CD4-positive, alpha-beta T cell (primary cell): ENCODE measurements at regions not wholly inside any gene's neighbourhood (a gene's known extent, or its start where the extent isn't known, plus 50 kb on each side); places are given as distances from the start of the nearest gene placed in this dataset.

Source experiments
- ATAC-seq: fragments of 200-7000 bp; cut with Tn5 transposase; one replicate; pipeline ENCODE4 v1.10.0; 2022; ENCODE audit warnings: mild to moderate bottlenecking; ENCODE audit not compliant: poor library complexity
- CTCF ChIA-PET: fragments of 350-600 bp; sonication (Branson Sonifier 250); formaldehyde crosslinking; loops from one replicate; lab custom pipeline; 2021; ENCODE audit warnings: antibody characterized with exemption, inconsistent platforms; lab: Charles Lee
- POLR2A ChIA-PET: fragments of 350-600 bp; sonication (Branson Sonifier 250); formaldehyde crosslinking; loops from one replicate; lab custom pipeline; 2021; ENCODE audit warnings: antibody characterized with exemption, inconsistent platforms; lab: Charles Lee
- DNase-seq, 14 experiments: peaks; one replicate each; pipeline ENCODE4 v3.0.0-alpha.2; 2013 to 2020; ENCODE audit warnings: mixed read lengths in 2 of 14
- H3K27ac ChIP-seq, 2 donors: one replicate each; pipeline versions ENCODE4 v1.5.1 to v1.7.0; 2013; ENCODE audit warnings: low read length in 2 of 2, low read depth in 1 of 2, mild to moderate bottlenecking in 1 of 2
- H3K27me3 ChIP-seq, 2 experiments: 1 replicate in 1 of 2; 2 replicates in 1 of 2; pipeline versions ENCODE4 v1.6.1 to v1.7.0; 2013; ENCODE audit warnings: low read length in 2 of 2, control low read depth in 1 of 2, mild to moderate bottlenecking in 1 of 2, moderate library complexity in 1 of 2; ENCODE audit not compliant: insufficient read depth in 2 of 2, control insufficient read depth in 1 of 2
- H3K36me3 ChIP-seq: one replicate; pipeline ENCODE4 v1.6.1; 2013; ENCODE audit warnings: low read length, control low read depth; ENCODE audit not compliant: insufficient read depth
- H3K4me1 ChIP-seq: one replicate; pipeline ENCODE4 v1.6.1; 2013; ENCODE audit warnings: low read length, control low read depth; ENCODE audit not compliant: insufficient read depth
- H3K4me3 ChIP-seq: one replicate; pipeline ENCODE4 v1.5.1; 2013; ENCODE audit warnings: mild to moderate bottlenecking, low read length, moderate library complexity
- H3K9me3 ChIP-seq, 2 experiments: 1 replicate in 1 of 2; 2 replicates in 1 of 2; pipeline versions ENCODE4 v1.6.1 to v1.7.0; 2013; ENCODE audit warnings: low read length in 2 of 2, mild to moderate bottlenecking in 2 of 2, control low read depth in 1 of 2, moderate library complexity in 1 of 2; ENCODE audit not compliant: control insufficient read depth in 1 of 2, insufficient read depth in 1 of 2
- H3K27ac Mint-ChIP-seq: one replicate; pipeline ENCODE4 v1.8.0; 2020; ENCODE audit warnings: mixed read lengths
- H3K27me3 Mint-ChIP-seq: one replicate; pipeline ENCODE4 v1.8.0; 2021; ENCODE audit warnings: mixed read lengths
- H3K36me3 Mint-ChIP-seq: one replicate; pipeline ENCODE4 v1.8.0; 2021; ENCODE audit warnings: low read depth, mixed read lengths
- H3K4me1 Mint-ChIP-seq: one replicate; pipeline ENCODE4 v1.8.0; 2021; ENCODE audit warnings: low read depth, mixed read lengths
- H3K4me3 Mint-ChIP-seq: one replicate; pipeline ENCODE4 v1.8.0; 2020; ENCODE audit warnings: mild to moderate bottlenecking, mixed read lengths
- H3K9me3 Mint-ChIP-seq: one replicate; pipeline ENCODE4 v1.8.0; 2020; ENCODE audit warnings: mixed read lengths
- CTCF ChIP-seq: fragments of 200-600 bp; IDR thresholded peaks from one replicate; pipeline ENCODE4 v1.8.0; 2022; ENCODE audit warnings: antibody characterized with exemption, mild to moderate bottlenecking
- intact Hi-C, 2 experiments: fragments of 100-400 bp; cut with DNase I in 1 of 2; cut with micrococcal nuclease in 1 of 2; formaldehyde crosslinking; loops; one replicate each; pipeline versions ENCODE4 v1.15.1 to v1.9.0; 2023 to 2025; cut with DNase I, micrococcal nuclease

- Mint-ChIP-seq H3K36me3 (no peaks in the 10 kb centered on the region), H3K27ac (no peak overlapping the region), H3K4me3 (no peak overlapping the region), H3K9me3 (no peaks in the 10 kb centered on the region), H3K27me3 (peaks cover 26% of the 10 kb centered on the region), H3K4me1 (no peaks in the 10 kb centered on the region)
- Histone ChIP-seq H3K27ac (no peak overlapping the region), H3K9me3 (no peaks in the 10 kb centered on the region), H3K4me1 (no peaks in the 10 kb centered on the region), H3K27me3 (peaks cover 0 to 5% of the 10 kb centered on the region in 2 experiments), H3K4me3 (no peak overlapping the region), H3K36me3 (no peaks in the 10 kb centered on the region)
- no peak for DNase-seq
- intact Hi-C loops: loop anchor here in 1 of 2 experiments (10.0 kb wide), 1 partner anchor 758 kb away; no protein-coding TSS in a partner anchor
- no peak for ATAC-seq
- ChIA-PET POLR2A (no interaction called here), CTCF (no interaction called here)
- TF ChIP-seq CTCF: no peak
These were observed 143.9 kb upstream of the RALGAPA2 start for GRCh38 chr20:20856306-20856705.

GRCh38 chr20:20851385-20851784 lies 138.9 kb upstream of the RALGAPA2 start:
- intact Hi-C loops: loop anchor here in 1 of 2 experiments (10.0 kb wide), 1 partner anchor 763 kb away; no protein-coding TSS in a partner anchor
- no peak overlapping the region for H3K27ac ChIP-seq
- H3K4me3 ChIP-seq: no peak overlapping the region
- DNase-seq: no peak
- H3K36me3 ChIP-seq: no peaks in the 10 kb centered on the region
- peaks cover 14% of the 10 kb centered on the region for H3K27me3 Mint-ChIP-seq
- ChIA-PET POLR2A (no interaction called here), CTCF (interaction anchor here (1.2 kb wide), 1 partner anchor 9 kb away, joined by 4 read pairs; no protein-coding TSS in a partner anchor)
- H3K36me3 Mint-ChIP-seq: no peaks in the 10 kb centered on the region
- no peak overlapping the region for H3K4me3 Mint-ChIP-seq
- H3K9me3 Mint-ChIP-seq: no peaks in the 10 kb centered on the region
- no peaks in the 10 kb centered on the region for H3K4me1 ChIP-seq
- no peak for TF ChIP-seq CTCF
- no peaks in the 10 kb centered on the region for H3K27me3 ChIP-seq
- H3K4me1 Mint-ChIP-seq: no peaks in the 10 kb centered on the region
- ATAC-seq: no peak
- no peaks in the 10 kb centered on the region for H3K9me3 ChIP-seq
- no peak overlapping the region for H3K27ac Mint-ChIP-seq

- H3K27me3 Mint-ChIP-seq: peaks cover 14% of the 10 kb centered on the region
- H3K4me1 Mint-ChIP-seq: no peaks in the 10 kb centered on the region
- Histone ChIP-seq H3K4me1 (no peaks in the 10 kb centered on the region), H3K9me3 (no peaks in the 10 kb centered on the region), H3K27ac (no peak overlapping the region), H3K4me3 (no peak overlapping the region), H3K27me3 (no peaks in the 10 kb centered on the region), H3K36me3 (no peaks in the 10 kb centered on the region)
- no peak for TF ChIP-seq CTCF
- no peak overlapping the region for H3K4me3 Mint-ChIP-seq
- CTCF ChIA-PET: interaction anchor here (1.2 kb wide), 1 partner anchor 10 kb away, joined by 5 read pairs; no protein-coding TSS in a partner anchor
- no peak overlapping the region for H3K27ac Mint-ChIP-seq
- DNase-seq: no peak
- intact Hi-C loops: loop anchor here in 1 of 2 experiments (10.0 kb wide), 1 partner anchor 764 kb away; no protein-coding TSS in a partner anchor
- no peaks in the 10 kb centered on the region for H3K36me3 Mint-ChIP-seq
- ATAC-seq: no peak
- no peaks in the 10 kb centered on the region for H3K9me3 Mint-ChIP-seq
- POLR2A ChIA-PET: no interaction called here
These were observed 138.0 kb upstream of the RALGAPA2 start for GRCh38 chr20:20850407-20850806.
